Peyer's patch (tissue), 4 donors: ENCODE measurements at regions not wholly inside any gene's neighbourhood (a gene's known extent, or its start where the extent isn't known, plus 50 kb on each side); places are given as distances from the start of the nearest gene placed in this dataset.

Source experiments
- CTCF ChIP-seq, 6 experiments: fragments of 450-650 bp in 4 of 6; fragments of 200-600 bp in 2 of 6; sonication (generic) in 1 of 6; IDR thresholded peaks; one replicate each; pipeline ENCODE4 v1.5.1; 2017 to 2019; ENCODE audit warnings: antibody characterized with exemption in 6 of 6, mild to moderate bottlenecking in 3 of 6, moderate library complexity in 1 of 6
- POLR2A ChIP-seq, 2 donors: fragments of 450-650 bp; IDR thresholded peaks; one replicate each; pipeline ENCODE4 v1.5.1; 2017; ENCODE audit warnings: antibody characterized with exemption in 2 of 2, mild to moderate bottlenecking in 2 of 2, moderate library complexity in 2 of 2

- TF ChIP-seq CTCF (IDR thresholded peaks at IDR 0.05) (no peak), POLR2A (IDR thresholded peaks at IDR 0.05) (no peak)
Measured at GRCh38 chr10:45082176-45082575, 81.5 kb downstream of the ZNF22 start.
